ENCODE measurements at regions not wholly inside any gene's neighbourhood (a gene's known extent, or its start where the extent isn't known, plus 50 kb on each side); places are given as distances from the start of the nearest gene placed in this dataset.
"Not testable (repeated sequence)": the region's sequence is repeated elsewhere in the genome, so short reads cannot be mapped to it uniquely, and the experiment has no call there.

DNA sequence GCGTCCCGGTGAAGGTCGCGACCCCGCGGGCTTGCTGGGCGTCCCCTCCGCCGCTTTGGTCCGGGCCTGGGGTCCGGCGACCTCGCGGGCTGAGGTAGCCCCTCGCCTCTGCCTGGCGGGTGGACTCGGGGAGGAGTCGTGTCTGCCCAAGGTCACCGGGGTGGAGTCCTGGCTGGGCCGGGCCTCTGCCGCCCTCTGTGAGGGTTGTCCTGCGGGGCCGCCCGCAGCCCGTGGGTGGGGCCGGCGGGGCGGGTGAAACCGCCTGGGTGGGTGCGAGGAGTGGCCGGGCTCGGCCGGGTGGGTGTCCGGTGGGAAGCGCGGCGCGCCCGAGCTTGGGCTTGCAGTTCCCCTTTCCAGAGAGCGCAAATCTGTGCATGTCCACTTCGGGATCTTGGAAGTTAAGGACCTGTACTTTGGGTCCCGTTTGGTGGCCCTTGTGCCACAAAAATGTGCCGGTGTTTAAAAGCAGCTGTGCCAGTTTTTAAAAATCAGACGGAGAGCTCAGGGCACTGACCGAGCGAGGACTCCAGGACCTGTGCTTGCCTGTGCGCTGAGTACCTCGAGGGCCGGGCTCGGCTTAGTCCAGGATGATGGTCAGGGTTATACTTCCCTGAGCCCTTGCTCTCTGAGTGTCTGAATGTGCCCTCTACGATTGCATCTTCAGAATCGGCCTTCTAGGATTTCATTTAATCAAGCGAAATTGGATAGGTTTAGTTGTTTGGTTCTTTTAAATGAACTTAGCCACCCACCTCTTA lies 62.2 kb upstream of the MUC20 start:
- TF ChIP-seq CTCF (conservative IDR thresholded peaks at IDR 0.05); EZH2 (IDR thresholded peaks at IDR 0.05; ENCODE audit: low read depth): not testable (repeated sequence)
